H9 (cell line): ENCODE measurements at regions not wholly inside any gene's neighbourhood (a gene's known extent, or its start where the extent isn't known, plus 50 kb on each side); places are given as distances from the start of the nearest gene placed in this dataset.

Source experiments
- DNase-seq: peaks from one replicate; pipeline ENCODE4 v3.0.0-alpha.2; 2017
- H2AFZ ChIP-seq: one replicate; pipeline ENCODE4 v1.6.1; 2013; ENCODE audit warnings: mild to moderate bottlenecking, low read length, control low read depth, moderate library complexity
- H2AK5ac ChIP-seq: 2 replicates; pipeline ENCODE4 v1.6.1; 2013; ENCODE audit warnings: low read length, control low read depth, mixed read lengths; ENCODE audit not compliant: insufficient read length
- H2BK120ac ChIP-seq: one replicate; pipeline ENCODE4 v1.6.1; 2013; ENCODE audit warnings: low read depth, mild to moderate bottlenecking, low read length, control low read depth, inconsistent platforms; ENCODE audit not compliant: poor library complexity, severe bottlenecking
- H2BK12ac ChIP-seq: 2 replicates; pipeline ENCODE4 v1.6.1; 2013; ENCODE audit warnings: low read length, control low read depth, mixed read lengths, low read depth; ENCODE audit not compliant: insufficient read length
- H2BK15ac ChIP-seq: 2 replicates; pipeline ENCODE4 v1.6.1; 2013; ENCODE audit warnings: low read depth, low read length, control low read depth
- H2BK20ac ChIP-seq: one replicate; pipeline ENCODE4 v1.6.1; 2013; ENCODE audit warnings: low read depth, mild to moderate bottlenecking, low read length, control low read depth, inconsistent platforms; ENCODE audit not compliant: poor library complexity, severe bottlenecking
- H2BK5ac ChIP-seq: 2 replicates; pipeline ENCODE4 v1.6.1; 2013; ENCODE audit warnings: low read length, control low read depth, mixed read lengths; ENCODE audit not compliant: insufficient read length
- H3K14ac ChIP-seq: 2 replicates; pipeline ENCODE4 v1.6.1; 2013; ENCODE audit warnings: low read length, control low read depth; ENCODE audit not compliant: insufficient read depth
- H3K18ac ChIP-seq: 2 replicates; pipeline ENCODE4 v1.6.1; 2013; ENCODE audit warnings: low read depth, mild to moderate bottlenecking, mixed read lengths, low read length, control low read depth; ENCODE audit not compliant: insufficient read length
- H3K23ac ChIP-seq: 2 replicates; pipeline ENCODE4 v1.6.1; 2013; ENCODE audit warnings: low read length, control low read depth, mixed read lengths, low read depth; ENCODE audit not compliant: insufficient read length
- H3K23me2 ChIP-seq: 2 replicates; pipeline ENCODE4 v1.6.1; 2013; ENCODE audit warnings: low read depth, mild to moderate bottlenecking, mixed read lengths, low read length, control low read depth; ENCODE audit not compliant: insufficient read length, poor library complexity, severe bottlenecking
- H3K27ac ChIP-seq: 2 replicates; pipeline ENCODE4 v1.5.1; 2013; ENCODE audit warnings: low read length, control low read depth, mixed read lengths, low read depth; ENCODE audit not compliant: insufficient read length
- H3K27me3 ChIP-seq: 2 replicates; pipeline ENCODE4 v1.6.1; 2013; ENCODE audit warnings: low read length, control low read depth, inconsistent platforms; ENCODE audit not compliant: insufficient read depth
- H3K4ac ChIP-seq: 2 replicates; pipeline ENCODE4 v1.6.1; 2013; ENCODE audit warnings: low read depth, mild to moderate bottlenecking, control low read depth, inconsistent platforms, low read length, moderate library complexity
- H3K4me1 ChIP-seq: 2 replicates; pipeline ENCODE4 v1.6.1; 2013; ENCODE audit warnings: low read length, control low read depth, inconsistent platforms; ENCODE audit not compliant: insufficient read depth
- H3K4me2 ChIP-seq: 2 replicates; pipeline ENCODE4 v1.6.1; 2013; ENCODE audit warnings: low read length, control low read depth, mixed read lengths; ENCODE audit not compliant: insufficient read length, insufficient read depth
- H3K56ac ChIP-seq: 2 replicates; pipeline ENCODE4 v1.6.1; 2013; ENCODE audit warnings: low read depth, mild to moderate bottlenecking, mixed read lengths, low read length, control low read depth; ENCODE audit not compliant: insufficient read length
- H3K79me1 ChIP-seq: 2 replicates; pipeline ENCODE4 v1.6.1; 2013; ENCODE audit warnings: low read depth, mild to moderate bottlenecking, moderate library complexity, low read length, control low read depth, inconsistent platforms; ENCODE audit not compliant: insufficient read depth, poor library complexity, severe bottlenecking
- H3K79me2 ChIP-seq: 2 replicates; pipeline ENCODE4 v1.6.1; 2013; ENCODE audit warnings: low read length, control low read depth, inconsistent platforms; ENCODE audit not compliant: insufficient read depth
- H3K9ac ChIP-seq: 2 replicates; pipeline ENCODE4 v1.6.1; 2013; ENCODE audit warnings: low read length, control low read depth, mixed read lengths; ENCODE audit not compliant: insufficient read length; ENCODE audit errors: extremely low read depth
- H3K9me3 ChIP-seq: one replicate; pipeline ENCODE4 v1.6.1; 2013; ENCODE audit warnings: low read depth, low read length, inconsistent platforms; ENCODE audit not compliant: control insufficient read depth
- H3T11ph ChIP-seq: one replicate; pipeline ENCODE4 v1.6.1; 2013; ENCODE audit warnings: mild to moderate bottlenecking, low read length, control low read depth, inconsistent platforms
- H4K20me1 ChIP-seq: one replicate; pipeline ENCODE4 v1.6.1; 2013; ENCODE audit not compliant: control insufficient read depth, insufficient read length, insufficient read depth
- H4K5ac ChIP-seq: 2 replicates; pipeline ENCODE4 v1.6.1; 2013; ENCODE audit warnings: low read depth, mild to moderate bottlenecking, mixed read lengths, low read length, control low read depth; ENCODE audit not compliant: insufficient read length
- H4K8ac ChIP-seq: replicated peaks from 2 replicates; pipeline ENCODE4 v1.6.1; 2013; ENCODE audit warnings: low read length, control low read depth, mixed read lengths, low read depth; ENCODE audit not compliant: insufficient read length
- H4K91ac ChIP-seq: 2 replicates; pipeline ENCODE4 v1.6.1; 2013; ENCODE audit warnings: low read depth, mild to moderate bottlenecking, moderate library complexity, mixed read lengths, low read length, control low read depth; ENCODE audit not compliant: insufficient read length
- H3K27ac Mint-ChIP-seq, 3 experiments: 2 replicates in 2 of 3; 3 replicates in 1 of 3; pipeline ENCODE4 v1.8.0; 2020 to 2021; ENCODE audit warnings: mixed read lengths in 3 of 3, mild to moderate bottlenecking in 1 of 3, moderate library complexity in 1 of 3
- H3K27me3 Mint-ChIP-seq: 2 replicates; pipeline ENCODE4 v1.8.0; 2021; ENCODE audit warnings: low read depth, mild to moderate bottlenecking, moderate library complexity, mixed read lengths
- H3K36me3 Mint-ChIP-seq, 3 experiments: 2 replicates in 2 of 3; 3 replicates in 1 of 3; pipeline ENCODE4 v1.8.0; 2020 to 2021; ENCODE audit warnings: low read depth in 3 of 3, mixed read lengths in 3 of 3; ENCODE audit not compliant: insufficient read depth in 1 of 3
- H3K4me1 Mint-ChIP-seq, 2 experiments: 2 replicates each; pipeline ENCODE4 v1.8.0; 2020; ENCODE audit warnings: mixed read lengths in 2 of 2
- H3K4me3 Mint-ChIP-seq, 2 experiments: 2 replicates in 1 of 2; 3 replicates in 1 of 2; pipeline ENCODE4 v1.8.0; 2020 to 2021; ENCODE audit warnings: mild to moderate bottlenecking in 2 of 2, mixed read lengths in 2 of 2, moderate library complexity in 1 of 2
- H3K9me3 Mint-ChIP-seq, 2 experiments: 2 replicates in 1 of 2; 3 replicates in 1 of 2; pipeline ENCODE4 v1.8.0; 2020; ENCODE audit warnings: mild to moderate bottlenecking in 2 of 2, mixed read lengths in 2 of 2, moderate library complexity in 1 of 2
- CTCF ChIP-seq: fragments of 200-600 bp; sonication (generic); conservative IDR thresholded peaks from 3 replicates; pipeline ENCODE4 v1.8.0; 2021; ENCODE audit warnings: antibody characterized with exemption, mild to moderate bottlenecking
- WGBS: extraction: QIAGEN DNeasy Blood & Tissue Kit; methylation state at CpG from one replicate; pipeline ENCODE4 v1.1.7; 2013; ENCODE audit warnings: missing lambda C conversion rate, low lambda C conversion rate, mixed read lengths; ENCODE audit not compliant: insufficient read length; ENCODE audit errors: extremely low coverage; 5-methylcytosine and 5-hydroxymethylcytosine counted together

GRCh38 chr7:156232931-156233705 lies 407.5 kb upstream of the RNF32 start:
- Histone ChIP-seq H4K91ac (no peak overlapping the region), H3K27me3 (no peaks in the 10 kb centered on the region), H4K8ac (no peak overlapping the region), H3K27ac (no peak overlapping the region), H3K56ac (no peak overlapping the region), H3K9me3 (no peaks in the 10 kb centered on the region), H2AFZ (no peak overlapping the region), H2BK12ac (no peak overlapping the region), H3K18ac (no peak overlapping the region), H3K79me1 (no peaks in the 10 kb centered on the region), H3T11ph (no peak overlapping the region), H3K4me2 (no peak overlapping the region), H3K79me2 (no peaks in the 10 kb centered on the region), H3K9ac (no peak overlapping the region), H4K5ac (no peak overlapping the region), H2BK5ac (no peak overlapping the region), H2BK20ac (no peak overlapping the region), H2BK120ac (no peak overlapping the region), H2AK5ac (no peak overlapping the region), H4K20me1 (no peaks in the 10 kb centered on the region), H3K14ac (no peak overlapping the region), H3K4me1 (no peaks in the 10 kb centered on the region), H2BK15ac (no peak overlapping the region), H3K4ac (no peak overlapping the region), H3K23me2 (no peaks in the 10 kb centered on the region), H3K23ac (no peak overlapping the region)
- TF ChIP-seq CTCF = no peak
- H3K4me1 Mint-ChIP-seq = no peaks in the 10 kb centered on the region
- H3K27ac Mint-ChIP-seq = no peak overlapping the region
- no peak overlapping the region for H3K4me3 Mint-ChIP-seq
- DNase-seq = no peak
- no peaks in the 10 kb centered on the region; a peak in 1 of 5 replicates for H3K9me3 Mint-ChIP-seq
- H3K36me3 Mint-ChIP-seq = no peaks in the 10 kb centered on the region
- no peaks in the 10 kb centered on the region for H3K27me3 Mint-ChIP-seq
- WGBS = no CpG with 5 or more reads among the region's 37 CpGs
